ENCODE measurements at regions not wholly inside any gene's neighbourhood (a gene's known extent, or its start where the extent isn't known, plus 50 kb on each side); places are given as distances from the start of the nearest gene placed in this dataset.
A peak's percentile ranks its signal among the peaks of the same experiment; 100 is the strongest.

- Histone ChIP-seq H3K36me3 (ENCODE audit: control insufficient read depth in 2 of 2, insufficient read depth in 2 of 2, low read length in 1 of 2) (no peaks in the 10 kb centered on the region), H3K27me3 (ENCODE audit: control insufficient read depth in 1 of 2, insufficient read depth in 2 of 2, low read length in 2 of 2) (no peaks in the 10 kb centered on the region), H3K4me3 (ENCODE audit: low read depth in 1 of 2, low read length in 2 of 2) (no peak overlapping the region), H3K9me3 (ENCODE audit: control insufficient read depth in 2 of 2, insufficient read depth in 1 of 2, low read depth in 1 of 2, low read length in 1 of 2) (no peaks in the 10 kb centered on the region), H3K4me1 (ENCODE audit: control insufficient read depth in 2 of 2, insufficient read depth in 2 of 2, low read length in 1 of 2) (peaks cover 0 to 3% of the 10 kb centered on the region in 2 donors), H3K27ac (ENCODE audit: low read depth in 2 of 2, low read length in 1 of 2) (no peak overlapping the region)
- WGBS, 2 donors = 57 to 79% methylated on average over 25 of the region's 25 CpGs
These were observed 129.4 kb downstream of the MRPS6 start for GRCh38 chr21:34202553-34203372.

- Histone ChIP-seq H3K27ac (ENCODE audit: low read depth in 2 of 2, low read length in 1 of 2) (peak overlapping the region in 1 of 2 donors; percentile 6), H3K27me3 (ENCODE audit: control insufficient read depth in 1 of 2, insufficient read depth in 2 of 2, low read length in 2 of 2) (no peaks in the 10 kb centered on the region), H3K9me3 (ENCODE audit: control insufficient read depth in 2 of 2, insufficient read depth in 1 of 2, low read depth in 1 of 2, low read length in 1 of 2) (no peaks in the 10 kb centered on the region), H3K4me1 (ENCODE audit: control insufficient read depth in 2 of 2, insufficient read depth in 2 of 2, low read length in 1 of 2) (peaks cover 0 to 3% of the 10 kb centered on the region in 2 donors), H3K4me3 (ENCODE audit: low read depth in 1 of 2, low read length in 2 of 2) (no peak overlapping the region), H3K36me3 (ENCODE audit: control insufficient read depth in 2 of 2, insufficient read depth in 2 of 2, low read length in 1 of 2) (no peaks in the 10 kb centered on the region)
- WGBS, 2 donors = 79 to 91% methylated on average over 11 of the region's 11 CpGs
These were observed 130.6 kb downstream of the MRPS6 start for GRCh38 chr21:34203851-34204420.

GRCh38 chr21:34204481-34205439 lies 131.4 kb downstream of the MRPS6 start:
- no peaks in the 10 kb centered on the region for H3K27me3 ChIP-seq (ENCODE audit: control insufficient read depth in 1 of 2, insufficient read depth in 2 of 2, low read length in 2 of 2)
- no peaks in the 10 kb centered on the region for H3K36me3 ChIP-seq (ENCODE audit: control insufficient read depth in 2 of 2, insufficient read depth in 2 of 2, low read length in 1 of 2)
- H3K4me3 ChIP-seq (ENCODE audit: low read depth in 1 of 2, low read length in 2 of 2) = no peak overlapping the region
- H3K27ac ChIP-seq (ENCODE audit: low read depth in 2 of 2, low read length in 1 of 2) = no peak overlapping the region
- 80 to 84% methylated on average over 13 of the region's 13 CpGs for WGBS, 2 donors
- peaks cover 0 to 3% of the 10 kb centered on the region in 2 donors for H3K4me1 ChIP-seq (ENCODE audit: control insufficient read depth in 2 of 2, insufficient read depth in 2 of 2, low read length in 1 of 2)
- H3K9me3 ChIP-seq (ENCODE audit: control insufficient read depth in 2 of 2, insufficient read depth in 1 of 2, low read depth in 1 of 2, low read length in 1 of 2) = no peaks in the 10 kb centered on the region

GRCh38 chr21:34205811-34206571 lies 132.6 kb downstream of the MRPS6 start:
- Histone ChIP-seq H3K27me3 (ENCODE audit: control insufficient read depth in 1 of 2, insufficient read depth in 2 of 2, low read length in 2 of 2) (no peaks in the 10 kb centered on the region), H3K27ac (ENCODE audit: low read depth in 2 of 2, low read length in 1 of 2) (no peak overlapping the region), H3K36me3 (ENCODE audit: control insufficient read depth in 2 of 2, insufficient read depth in 2 of 2, low read length in 1 of 2) (no peaks in the 10 kb centered on the region), H3K4me1 (ENCODE audit: control insufficient read depth in 2 of 2, insufficient read depth in 2 of 2, low read length in 1 of 2) (peaks cover 0 to 3% of the 10 kb centered on the region in 2 donors), H3K4me3 (ENCODE audit: low read depth in 1 of 2, low read length in 2 of 2) (no peak overlapping the region), H3K9me3 (ENCODE audit: control insufficient read depth in 2 of 2, insufficient read depth in 1 of 2, low read depth in 1 of 2, low read length in 1 of 2) (no peaks in the 10 kb centered on the region)
- 38 to 49% methylated on average over 2 of the region's 2 CpGs for WGBS, 2 donors

- no peak overlapping the region for H3K4me3 ChIP-seq (ENCODE audit: low read depth in 1 of 2, low read length in 2 of 2)
These were observed 140.6 kb downstream of the MRPS6 start for GRCh38 chr21:34213959-34214358.

GRCh38 chr21:34215501-34215900 lies 142.1 kb downstream of the MRPS6 start:
- Histone ChIP-seq H3K4me1 (ENCODE audit: control insufficient read depth in 2 of 2, insufficient read depth in 2 of 2, low read length in 1 of 2) (no peaks in the 10 kb centered on the region), H3K27me3 (ENCODE audit: control insufficient read depth in 1 of 2, insufficient read depth in 2 of 2, low read length in 2 of 2) (no peaks in the 10 kb centered on the region), H3K27ac (ENCODE audit: low read depth in 2 of 2, low read length in 1 of 2) (no peak overlapping the region), H3K9me3 (ENCODE audit: control insufficient read depth in 2 of 2, insufficient read depth in 1 of 2, low read depth in 1 of 2, low read length in 1 of 2) (peaks cover 0 to 4% of the 10 kb centered on the region in 2 donors), H3K36me3 (ENCODE audit: control insufficient read depth in 2 of 2, insufficient read depth in 2 of 2, low read length in 1 of 2) (no peaks in the 10 kb centered on the region), H3K4me3 (ENCODE audit: low read depth in 1 of 2, low read length in 2 of 2) (no peak overlapping the region)
- 65 to 69% methylated on average over 4 of the region's 4 CpGs for WGBS, 2 donors

More at GRCh38 chr21:34213959-34214358, 140.6 kb downstream of the MRPS6 start:
- Histone ChIP-seq H3K27ac (ENCODE audit: low read depth in 2 of 2, low read length in 1 of 2) (no peak overlapping the region), H3K27me3 (ENCODE audit: control insufficient read depth in 1 of 2, insufficient read depth in 2 of 2, low read length in 2 of 2) (no peaks in the 10 kb centered on the region), H3K36me3 (ENCODE audit: control insufficient read depth in 2 of 2, insufficient read depth in 2 of 2, low read length in 1 of 2) (no peaks in the 10 kb centered on the region), H3K9me3 (ENCODE audit: control insufficient read depth in 2 of 2, insufficient read depth in 1 of 2, low read depth in 1 of 2, low read length in 1 of 2) (peaks cover 0 to 4% of the 10 kb centered on the region in 2 donors), H3K4me1 (ENCODE audit: control insufficient read depth in 2 of 2, insufficient read depth in 2 of 2, low read length in 1 of 2) (no peaks in the 10 kb centered on the region)

- Histone ChIP-seq H3K27ac (ENCODE audit: low read depth in 2 of 2, low read length in 1 of 2) (no peak overlapping the region), H3K9me3 (ENCODE audit: control insufficient read depth in 2 of 2, insufficient read depth in 1 of 2, low read depth in 1 of 2, low read length in 1 of 2) (peaks cover 0 to 4% of the 10 kb centered on the region in 2 donors), H3K36me3 (ENCODE audit: control insufficient read depth in 2 of 2, insufficient read depth in 2 of 2, low read length in 1 of 2) (no peaks in the 10 kb centered on the region), H3K4me3 (ENCODE audit: low read depth in 1 of 2, low read length in 2 of 2) (no peak overlapping the region), H3K4me1 (ENCODE audit: control insufficient read depth in 2 of 2, insufficient read depth in 2 of 2, low read length in 1 of 2) (no peaks in the 10 kb centered on the region), H3K27me3 (ENCODE audit: control insufficient read depth in 1 of 2, insufficient read depth in 2 of 2, low read length in 2 of 2) (no peaks in the 10 kb centered on the region)
- WGBS, 2 donors = 59 to 68% methylated on average over 9 of the region's 9 CpGs
These were observed 142.7 kb downstream of the MRPS6 start for GRCh38 chr21:34215911-34216717.

- Histone ChIP-seq H3K27ac (ENCODE audit: low read depth in 2 of 2, low read length in 1 of 2) (no peak overlapping the region), H3K4me3 (ENCODE audit: low read depth in 1 of 2, low read length in 2 of 2) (no peak overlapping the region)
- WGBS, 2 donors = 36 to 38% methylated on average over 2 of the region's 2 CpGs
These were observed 143.3 kb downstream of the MRPS6 start for GRCh38 chr21:34216718-34217032.

More at GRCh38 chr21:34216718-34217032, 143.3 kb downstream of the MRPS6 start:
- Histone ChIP-seq H3K27me3 (ENCODE audit: control insufficient read depth in 1 of 2, insufficient read depth in 2 of 2, low read length in 2 of 2) (no peaks in the 10 kb centered on the region), H3K36me3 (ENCODE audit: control insufficient read depth in 2 of 2, insufficient read depth in 2 of 2, low read length in 1 of 2) (no peaks in the 10 kb centered on the region), H3K4me1 (ENCODE audit: control insufficient read depth in 2 of 2, insufficient read depth in 2 of 2, low read length in 1 of 2) (no peaks in the 10 kb centered on the region), H3K9me3 (ENCODE audit: control insufficient read depth in 2 of 2, insufficient read depth in 1 of 2, low read depth in 1 of 2, low read length in 1 of 2) (peaks cover 0 to 4% of the 10 kb centered on the region in 2 donors)
